ENCODE measurements at regions not wholly inside any gene's neighbourhood (a gene's known extent, or its start where the extent isn't known, plus 50 kb on each side); places are given as distances from the start of the nearest gene placed in this dataset.

GRCh38 chr11:109865548-109866186 is 227.5 kb upstream of the ZC3H12C start:
- WGBS = 97% methylated on average over 5 of the region's 5 CpGs
- Histone ChIP-seq H3K14ac (ENCODE audit: low read length in 2 of 2) (no peak overlapping the region), H3K9me3 (ENCODE audit: control insufficient read depth, low read length) (no peaks in the 10 kb centered on the region), H2BK15ac (ENCODE audit: low read depth, poor library complexity, severe bottlenecking) (no peak overlapping the region), H2BK5ac (ENCODE audit: low read depth, low read length, poor library complexity, severe bottlenecking) (no peak overlapping the region), H3K4me3 (ENCODE audit: insufficient read depth in 1 of 2, low read depth in 1 of 2, low read length in 2 of 2) (no peak overlapping the region), H3K79me1 (replicated peaks; ENCODE audit: low read length, poor library complexity, severe bottlenecking) (no peaks in the 10 kb centered on the region), H4K91ac (ENCODE audit: low read length) (no peak overlapping the region), H3K27ac (ENCODE audit: low read length, poor library complexity, severe bottlenecking) (no peak overlapping the region), H3K18ac (ENCODE audit: low read depth in 1 of 2, low read length in 2 of 2) (peak overlapping the region in 1 of 2 experiments; percentile 52), H3K36me3 (ENCODE audit: control insufficient read depth in 1 of 2, insufficient read depth in 2 of 2, low read depth in 1 of 2, low read length in 2 of 2) (no peaks in the 10 kb centered on the region), H3K4me1 (ENCODE audit: control insufficient read depth, insufficient read depth, low read depth, low read length) (no peaks in the 10 kb centered on the region), H3K4me2 (ENCODE audit: low read length, poor library complexity, severe bottlenecking) (no peak overlapping the region), H2AFZ (ENCODE audit: low read depth, low read length) (no peak overlapping the region), H3K23ac (ENCODE audit: low read length in 2 of 2) (no peak overlapping the region), H2AK5ac (ENCODE audit: low read length, severe bottlenecking) (no peak overlapping the region), H2BK12ac (ENCODE audit: low read length in 2 of 2) (no peak overlapping the region), H3K9ac (ENCODE audit: low read length) (no peak overlapping the region), H4K8ac (ENCODE audit: low read length) (no peak overlapping the region), H3K4ac (ENCODE audit: low read depth in 1 of 2, low read length in 2 of 2) (peak overlapping the region in 1 of 2 experiments; percentile 9), H3K27me3 (ENCODE audit: control insufficient read depth in 1 of 2, insufficient read depth in 1 of 2, low read length in 2 of 2) (no peaks in the 10 kb centered on the region), H2BK120ac (ENCODE audit: low read depth, low read length) (no peak overlapping the region)
- DNase-seq = no peak

GRCh38 chr11:109867784-109868183 is 225.4 kb upstream of the ZC3H12C start:
- H4K91ac ChIP-seq (ENCODE audit: low read length) = no peak overlapping the region
- H4K8ac ChIP-seq (ENCODE audit: low read length) = no peak overlapping the region
- H3K9me3 ChIP-seq (ENCODE audit: control insufficient read depth, low read length) = no peaks in the 10 kb centered on the region
- 79% methylated on average over 2 of the region's 2 CpGs for WGBS
- H3K36me3 ChIP-seq (ENCODE audit: control insufficient read depth in 1 of 2, insufficient read depth in 2 of 2, low read depth in 1 of 2, low read length in 2 of 2) = no peaks in the 10 kb centered on the region
- no peaks in the 10 kb centered on the region for H3K79me1 ChIP-seq (replicated peaks; ENCODE audit: low read length, poor library complexity, severe bottlenecking)
- no peak overlapping the region for H3K4me2 ChIP-seq (ENCODE audit: low read length, poor library complexity, severe bottlenecking)
- no peak overlapping the region for H3K23ac ChIP-seq (ENCODE audit: low read length in 2 of 2)
- H2BK5ac ChIP-seq (ENCODE audit: low read depth, low read length, poor library complexity, severe bottlenecking) = no peak overlapping the region
- H3K27me3 ChIP-seq (ENCODE audit: control insufficient read depth in 1 of 2, insufficient read depth in 1 of 2, low read length in 2 of 2) = no peaks in the 10 kb centered on the region
- H3K14ac ChIP-seq (ENCODE audit: low read length in 2 of 2) = no peak overlapping the region
- no peak overlapping the region for H2BK12ac ChIP-seq (ENCODE audit: low read length in 2 of 2)
- H2BK15ac ChIP-seq (ENCODE audit: low read depth, poor library complexity, severe bottlenecking) = no peak overlapping the region
- H3K18ac ChIP-seq (ENCODE audit: low read depth in 1 of 2, low read length in 2 of 2) = no peak overlapping the region
- H3K4ac ChIP-seq (ENCODE audit: low read depth in 1 of 2, low read length in 2 of 2) = peak overlapping the region in 1 of 2 experiments; percentile 68
- H2AK5ac ChIP-seq (ENCODE audit: low read length, severe bottlenecking) = no peak overlapping the region
- no peaks in the 10 kb centered on the region for H3K4me1 ChIP-seq (ENCODE audit: control insufficient read depth, insufficient read depth, low read depth, low read length)
- no peak overlapping the region for H2AFZ ChIP-seq (ENCODE audit: low read depth, low read length)
- H3K27ac ChIP-seq (ENCODE audit: low read length, poor library complexity, severe bottlenecking) = no peak overlapping the region
- H3K9ac ChIP-seq (ENCODE audit: low read length) = no peak overlapping the region
- DNase-seq = no peak
- no peak overlapping the region for H2BK120ac ChIP-seq (ENCODE audit: low read depth, low read length)
- H3K4me3 ChIP-seq (ENCODE audit: insufficient read depth in 1 of 2, low read depth in 1 of 2, low read length in 2 of 2) = no peak overlapping the region

- H2BK15ac ChIP-seq (ENCODE audit: low read depth, poor library complexity, severe bottlenecking) = no peak overlapping the region
- no peak overlapping the region for H4K91ac ChIP-seq (ENCODE audit: low read length)
- H3K4me1 ChIP-seq (ENCODE audit: control insufficient read depth, insufficient read depth, low read depth, low read length) = no peaks in the 10 kb centered on the region
- H3K4me2 ChIP-seq (ENCODE audit: low read length, poor library complexity, severe bottlenecking) = no peak overlapping the region
- H2BK5ac ChIP-seq (ENCODE audit: low read depth, low read length, poor library complexity, severe bottlenecking) = no peak overlapping the region
- H3K14ac ChIP-seq (ENCODE audit: low read length in 2 of 2) = no peak overlapping the region
- H3K27ac ChIP-seq (ENCODE audit: low read length, poor library complexity, severe bottlenecking) = no peak overlapping the region
- no peak overlapping the region for H3K4me3 ChIP-seq (ENCODE audit: insufficient read depth in 1 of 2, low read depth in 1 of 2, low read length in 2 of 2)
- no peak overlapping the region for H2BK120ac ChIP-seq (ENCODE audit: low read depth, low read length)
- no peak overlapping the region for H4K8ac ChIP-seq (ENCODE audit: low read length)
- H2AFZ ChIP-seq (ENCODE audit: low read depth, low read length) = no peak overlapping the region
- H3K23ac ChIP-seq (ENCODE audit: low read length in 2 of 2) = no peak overlapping the region
- WGBS = 92% methylated on average over 1 of the region's 2 CpGs
- H3K9me3 ChIP-seq (ENCODE audit: control insufficient read depth, low read length) = peaks cover 3% of the 10 kb centered on the region
- H3K4ac ChIP-seq (ENCODE audit: low read depth in 1 of 2, low read length in 2 of 2) = no peak overlapping the region
- H3K18ac ChIP-seq (ENCODE audit: low read depth in 1 of 2, low read length in 2 of 2) = no peak overlapping the region
- no peaks in the 10 kb centered on the region for H3K36me3 ChIP-seq (ENCODE audit: control insufficient read depth in 1 of 2, insufficient read depth in 2 of 2, low read depth in 1 of 2, low read length in 2 of 2)
- no peak for DNase-seq
- H2BK12ac ChIP-seq (ENCODE audit: low read length in 2 of 2) = no peak overlapping the region
- no peak overlapping the region for H3K9ac ChIP-seq (ENCODE audit: low read length)
- no peaks in the 10 kb centered on the region for H3K79me1 ChIP-seq (replicated peaks; ENCODE audit: low read length, poor library complexity, severe bottlenecking)
- H2AK5ac ChIP-seq (ENCODE audit: low read length, severe bottlenecking) = no peak overlapping the region
- H3K27me3 ChIP-seq (ENCODE audit: control insufficient read depth in 1 of 2, insufficient read depth in 1 of 2, low read length in 2 of 2) = no peaks in the 10 kb centered on the region
These were observed 223.7 kb upstream of the ZC3H12C start for GRCh38 chr11:109869536-109869935.

GRCh38 chr11:109870297-109870696 is 222.9 kb upstream of the ZC3H12C start:
- WGBS = 90% methylated on average over 4 of the region's 6 CpGs
- no peak overlapping the region for H2BK5ac ChIP-seq (ENCODE audit: low read depth, low read length, poor library complexity, severe bottlenecking)
- no peak overlapping the region for H3K4me2 ChIP-seq (ENCODE audit: low read length, poor library complexity, severe bottlenecking)

More at GRCh38 chr11:109870297-109870696, 222.9 kb upstream of the ZC3H12C start:
- H3K79me1 ChIP-seq (replicated peaks; ENCODE audit: low read length, poor library complexity, severe bottlenecking) = no peaks in the 10 kb centered on the region
- H2AFZ ChIP-seq (ENCODE audit: low read depth, low read length) = no peak overlapping the region
- H3K27me3 ChIP-seq (ENCODE audit: control insufficient read depth in 1 of 2, insufficient read depth in 1 of 2, low read length in 2 of 2) = no peaks in the 10 kb centered on the region
- H3K4me3 ChIP-seq (ENCODE audit: insufficient read depth in 1 of 2, low read depth in 1 of 2, low read length in 2 of 2) = no peak overlapping the region
- H3K4ac ChIP-seq (ENCODE audit: low read depth in 1 of 2, low read length in 2 of 2) = no peak overlapping the region
- H3K18ac ChIP-seq (ENCODE audit: low read depth in 1 of 2, low read length in 2 of 2) = no peak overlapping the region
- H3K23ac ChIP-seq (ENCODE audit: low read length in 2 of 2) = no peak overlapping the region
- no peak overlapping the region for H3K14ac ChIP-seq (ENCODE audit: low read length in 2 of 2)
- H2AK5ac ChIP-seq (ENCODE audit: low read length, severe bottlenecking) = no peak overlapping the region
- no peak overlapping the region for H2BK12ac ChIP-seq (ENCODE audit: low read length in 2 of 2)
- DNase-seq = no peak
- no peak overlapping the region for H2BK120ac ChIP-seq (ENCODE audit: low read depth, low read length)
- H3K9me3 ChIP-seq (ENCODE audit: control insufficient read depth, low read length) = peaks cover 3% of the 10 kb centered on the region
- H3K4me1 ChIP-seq (ENCODE audit: control insufficient read depth, insufficient read depth, low read depth, low read length) = no peaks in the 10 kb centered on the region
- H4K8ac ChIP-seq (ENCODE audit: low read length) = no peak overlapping the region
- no peak overlapping the region for H3K27ac ChIP-seq (ENCODE audit: low read length, poor library complexity, severe bottlenecking)
- H4K91ac ChIP-seq (ENCODE audit: low read length) = no peak overlapping the region
- H3K9ac ChIP-seq (ENCODE audit: low read length) = no peak overlapping the region
- H3K36me3 ChIP-seq (ENCODE audit: control insufficient read depth in 1 of 2, insufficient read depth in 2 of 2, low read depth in 1 of 2, low read length in 2 of 2) = no peaks in the 10 kb centered on the region
- no peak overlapping the region for H2BK15ac ChIP-seq (ENCODE audit: low read depth, poor library complexity, severe bottlenecking)

Measured in mesenchymal stem cell (in vitro differentiated cells and primary cell).